ENCODE measurements at regions not wholly inside any gene's neighbourhood (a gene's known extent, or its start where the extent isn't known, plus 50 kb on each side); places are given as distances from the start of the nearest gene placed in this dataset.
"Not testable (repeated sequence)": the region's sequence is repeated elsewhere in the genome, so short reads cannot be mapped to it uniquely, and the experiment has no call there.

GRCh38 chr13:102538938-102539337 is 57.8 kb upstream of the TPP2 start:
- no peak overlapping the region for H3K27ac ChIP-seq
- no peak overlapping the region for H3K4me3 ChIP-seq
- no peak for DNase-seq (ENCODE audit: low spot score)
- H3K9me3 ChIP-seq = no peaks in the 10 kb centered on the region
- TF ChIP-seq CTCF (IDR thresholded peaks at IDR 0.05) = no peak
- no peaks in the 10 kb centered on the region for H3K27me3 ChIP-seq
- H3K4me1 ChIP-seq = no peaks in the 10 kb centered on the region
- no peaks in the 10 kb centered on the region for H3K36me3 ChIP-seq

- Histone ChIP-seq H3K27ac (no peak overlapping the region), H3K36me3 (no peaks in the 10 kb centered on the region), H3K4me3 (no peak overlapping the region), H3K4me1 (no peaks in the 10 kb centered on the region), H3K27me3 (no peaks in the 10 kb centered on the region), H3K9me3 (no peaks in the 10 kb centered on the region)
- DNase-seq (ENCODE audit: low spot score) = no peak
- no peak for TF ChIP-seq CTCF (IDR thresholded peaks at IDR 0.05)
Observed at GRCh38 chr13:102536695-102537485, 59.9 kb upstream of the TPP2 start.

- Histone ChIP-seq H3K4me3 (no peak overlapping the region), H3K36me3 (no peaks in the 10 kb centered on the region), H3K4me1 (no peaks in the 10 kb centered on the region), H3K27ac (no peak overlapping the region), H3K9me3 (no peaks in the 10 kb centered on the region), H3K27me3 (no peaks in the 10 kb centered on the region)
- DNase-seq (ENCODE audit: low spot score) = no peak
- TF ChIP-seq CTCF (IDR thresholded peaks at IDR 0.05) = no peak
Observed at GRCh38 chr13:102536196-102536595, 60.6 kb upstream of the TPP2 start.

GRCh38 chr13:102530751-102531150 is 66.0 kb upstream of the TPP2 start:
- no peak for DNase-seq (ENCODE audit: low spot score)
- Histone ChIP-seq H3K4me3 (no peak overlapping the region), H3K9me3 (no peaks in the 10 kb centered on the region), H3K4me1 (no peaks in the 10 kb centered on the region), H3K27ac (no peak overlapping the region), H3K36me3 (no peaks in the 10 kb centered on the region), H3K27me3 (no peaks in the 10 kb centered on the region)
- no peak for TF ChIP-seq CTCF (IDR thresholded peaks at IDR 0.05)

GRCh38 chr13:102522251-102522650 is 74.5 kb upstream of the TPP2 start:
- H3K27me3 ChIP-seq; H3K36me3 ChIP-seq; H3K27ac ChIP-seq; DNase-seq (ENCODE audit: low spot score); H3K4me3 ChIP-seq; H3K9me3 ChIP-seq; H3K4me1 ChIP-seq: not testable (repeated sequence)

- TF ChIP-seq CTCF (IDR thresholded peaks at IDR 0.05) = no peak
- H3K27ac ChIP-seq = no peak overlapping the region
- H3K4me3 ChIP-seq = no peak overlapping the region
- no peaks in the 10 kb centered on the region for H3K4me1 ChIP-seq
- no peaks in the 10 kb centered on the region for H3K27me3 ChIP-seq
- H3K36me3 ChIP-seq = no peaks in the 10 kb centered on the region
- H3K9me3 ChIP-seq = no peaks in the 10 kb centered on the region
- DNase-seq (ENCODE audit: low spot score) = no peak
Observed at GRCh38 chr13:102517959-102518358, 78.8 kb upstream of the TPP2 start.

Data from right atrium auricular region (tissue), 2 donors.